ENCODE measurements at regions not wholly inside any gene's neighbourhood (a gene's known extent, or its start where the extent isn't known, plus 50 kb on each side); places are given as distances from the start of the nearest gene placed in this dataset.

- no peak for ATAC-seq
- Mint-ChIP-seq H3K36me3 (no peaks in the 10 kb centered on the region), H3K4me1 (peaks cover 8% of the 10 kb centered on the region)
Observed at GRCh38 chr10:8296734-8297101, 242.2 kb downstream of the GATA3 start.

GRCh38 chr10:8297107-8297506 is 242.6 kb downstream of the GATA3 start:
- DNase-seq (ENCODE audit: low spot score in 2 of 2) (no peak), ATAC-seq (no peak)
- H3K27ac Mint-ChIP-seq, result peak overlapping the region; percentile 7
- no peak overlapping the region for H3K4me3 Mint-ChIP-seq
- peaks cover 8% of the 10 kb centered on the region for H3K4me1 Mint-ChIP-seq
- H3K36me3 Mint-ChIP-seq, result no peaks in the 10 kb centered on the region
- no peaks in the 10 kb centered on the region for H3K9me3 Mint-ChIP-seq

More at GRCh38 chr10:8296734-8297101, 242.2 kb downstream of the GATA3 start:
- DNase-seq (ENCODE audit: low spot score in 2 of 2), result no peak
- no peak overlapping the region for H3K4me3 Mint-ChIP-seq
- H3K27ac Mint-ChIP-seq, result peak overlapping the region; percentile 7
- H3K9me3 Mint-ChIP-seq, result no peaks in the 10 kb centered on the region

- DNase-seq (ENCODE audit: low spot score in 2 of 2), result no peak
Observed at GRCh38 chr10:8297959-8298358, 243.5 kb downstream of the GATA3 start.

GRCh38 chr10:8298896-8299570 is 244.5 kb downstream of the GATA3 start:
- no peak overlapping the region for H3K27ac Mint-ChIP-seq
- H3K4me3 Mint-ChIP-seq, result no peak overlapping the region
- ATAC-seq, result no peak
- no peaks in the 10 kb centered on the region for H3K9me3 Mint-ChIP-seq
- H3K36me3 Mint-ChIP-seq, result no peaks in the 10 kb centered on the region
- no peak for DNase-seq (ENCODE audit: low spot score in 2 of 2)
- peaks cover 8% of the 10 kb centered on the region for H3K4me1 Mint-ChIP-seq

More at GRCh38 chr10:8297959-8298358, 243.5 kb downstream of the GATA3 start:
- H3K27ac Mint-ChIP-seq, result no peak overlapping the region
- no peak for ATAC-seq
- no peaks in the 10 kb centered on the region for H3K36me3 Mint-ChIP-seq
- no peaks in the 10 kb centered on the region for H3K9me3 Mint-ChIP-seq
- H3K4me1 Mint-ChIP-seq, result peaks cover 8% of the 10 kb centered on the region
- H3K4me3 Mint-ChIP-seq, result no peak overlapping the region

- ATAC-seq (no peak), DNase-seq (ENCODE audit: low spot score in 2 of 2) (no peak)
- H3K27ac Mint-ChIP-seq, result no peak overlapping the region
- H3K9me3 Mint-ChIP-seq, result no peaks in the 10 kb centered on the region
- H3K36me3 Mint-ChIP-seq, result no peaks in the 10 kb centered on the region
- H3K4me3 Mint-ChIP-seq, result no peak overlapping the region
- peaks cover 8% of the 10 kb centered on the region for H3K4me1 Mint-ChIP-seq
Observed at GRCh38 chr10:8300925-8301324, 246.4 kb downstream of the GATA3 start.

- H3K27ac Mint-ChIP-seq, result no peak overlapping the region
- H3K36me3 Mint-ChIP-seq, result no peaks in the 10 kb centered on the region
- no peaks in the 10 kb centered on the region for H3K9me3 Mint-ChIP-seq
- no peak for DNase-seq (ENCODE audit: low spot score in 2 of 2)
- H3K4me3 Mint-ChIP-seq, result no peak overlapping the region
- ATAC-seq, result no peak
- H3K4me1 Mint-ChIP-seq, result peaks cover 8% of the 10 kb centered on the region
Observed at GRCh38 chr10:8301333-8301732, 246.8 kb downstream of the GATA3 start.

GRCh38 chr10:8301831-8302230 is 247.3 kb downstream of the GATA3 start:
- peaks cover 10% of the 10 kb centered on the region for H3K4me1 Mint-ChIP-seq
- H3K27ac Mint-ChIP-seq, result no peak overlapping the region
- H3K36me3 Mint-ChIP-seq, result no peaks in the 10 kb centered on the region
- no peak for DNase-seq (ENCODE audit: low spot score in 2 of 2)
- H3K9me3 Mint-ChIP-seq, result no peaks in the 10 kb centered on the region
- H3K4me3 Mint-ChIP-seq, result no peak overlapping the region
- ATAC-seq, result no peak

- peaks cover 10% of the 10 kb centered on the region for H3K4me1 Mint-ChIP-seq
- no peak for ATAC-seq
- H3K9me3 Mint-ChIP-seq, result no peaks in the 10 kb centered on the region
- H3K36me3 Mint-ChIP-seq, result no peaks in the 10 kb centered on the region
- no peak overlapping the region for H3K27ac Mint-ChIP-seq
- DNase-seq (ENCODE audit: low spot score in 2 of 2), result no peak
- H3K4me3 Mint-ChIP-seq, result no peak overlapping the region
Observed at GRCh38 chr10:8302565-8302964, 248.1 kb downstream of the GATA3 start.

GRCh38 chr10:8304861-8305260 is 250.4 kb downstream of the GATA3 start:
- no peaks in the 10 kb centered on the region for H3K36me3 Mint-ChIP-seq
- DNase-seq (ENCODE audit: low spot score in 2 of 2) (no peak), ATAC-seq (no peak)
- H3K4me1 Mint-ChIP-seq, result peaks cover 13% of the 10 kb centered on the region
- H3K9me3 Mint-ChIP-seq, result no peaks in the 10 kb centered on the region
- H3K4me3 Mint-ChIP-seq, result no peak overlapping the region
- H3K27ac Mint-ChIP-seq, result no peak overlapping the region

GRCh38 chr10:8305876-8306652 is 251.6 kb downstream of the GATA3 start:
- ATAC-seq (no peak), DNase-seq (ENCODE audit: low spot score in 2 of 2) (no peak)
- Mint-ChIP-seq H3K4me3 (no peak overlapping the region), H3K9me3 (no peaks in the 10 kb centered on the region), H3K36me3 (no peaks in the 10 kb centered on the region), H3K4me1 (peaks cover 13% of the 10 kb centered on the region), H3K27ac (no peak overlapping the region)

- ATAC-seq (peak; percentile 63), DNase-seq (ENCODE audit: low spot score in 2 of 2) (no peak)
- H3K9me3 Mint-ChIP-seq, result no peaks in the 10 kb centered on the region
- H3K4me3 Mint-ChIP-seq, result no peak overlapping the region
- no peak overlapping the region for H3K27ac Mint-ChIP-seq
- no peaks in the 10 kb centered on the region for H3K36me3 Mint-ChIP-seq
- H3K4me1 Mint-ChIP-seq, result peaks cover 20% of the 10 kb centered on the region
Observed at GRCh38 chr10:8306685-8307364, 252.3 kb downstream of the GATA3 start.

- DNase-seq (ENCODE audit: low spot score in 2 of 2), result no peak
- Mint-ChIP-seq H3K9me3 (no peaks in the 10 kb centered on the region), H3K27ac (no peak overlapping the region), H3K4me3 (no peak overlapping the region), H3K4me1 (peaks cover 38% of the 10 kb centered on the region), H3K36me3 (no peaks in the 10 kb centered on the region)
- ATAC-seq, result no peak
Observed at GRCh38 chr10:8310930-8311329, 256.4 kb downstream of the GATA3 start.

- H3K27ac Mint-ChIP-seq, result no peak overlapping the region
- no peaks in the 10 kb centered on the region for H3K9me3 Mint-ChIP-seq
- H3K4me1 Mint-ChIP-seq, result peaks cover 44% of the 10 kb centered on the region
- no peak overlapping the region for H3K4me3 Mint-ChIP-seq
- ATAC-seq (no peak), DNase-seq (ENCODE audit: low spot score in 2 of 2) (no peak)
- no peaks in the 10 kb centered on the region for H3K36me3 Mint-ChIP-seq
Observed at GRCh38 chr10:8311526-8312070, 257.1 kb downstream of the GATA3 start.

GRCh38 chr10:8312079-8312478 is 257.6 kb downstream of the GATA3 start:
- no peak overlapping the region for H3K4me3 Mint-ChIP-seq
- peaks cover 40% of the 10 kb centered on the region for H3K4me1 Mint-ChIP-seq
- H3K9me3 Mint-ChIP-seq, result no peaks in the 10 kb centered on the region
- no peaks in the 10 kb centered on the region for H3K36me3 Mint-ChIP-seq
- ATAC-seq (peak; percentile 85), DNase-seq (ENCODE audit: low spot score in 2 of 2) (no peak)
- H3K27ac Mint-ChIP-seq, result no peak overlapping the region

GRCh38 chr10:8312781-8313180 is 258.3 kb downstream of the GATA3 start:
- H3K4me3 Mint-ChIP-seq, result no peak overlapping the region
- no peak overlapping the region for H3K27ac Mint-ChIP-seq
- no peak for ATAC-seq
- no peaks in the 10 kb centered on the region for H3K36me3 Mint-ChIP-seq
- no peak for DNase-seq (ENCODE audit: low spot score in 2 of 2)
- H3K9me3 Mint-ChIP-seq, result no peaks in the 10 kb centered on the region
- peaks cover 33% of the 10 kb centered on the region for H3K4me1 Mint-ChIP-seq

Data from stimulated activated effector memory CD8-positive, alpha-beta T cell treated with anti-CD3 and anti-CD28 coated beads, Interleukin-12 subunit alpha, Interleukin-12 subunit beta, amount 100 ng/mL, for 72 hours (primary cell).